LNCAP (cell line): ENCODE measurements at regions not wholly inside any gene's neighbourhood (a gene's known extent, or its start where the extent isn't known, plus 50 kb on each side); places are given as distances from the start of the nearest gene placed in this dataset.

Source experiments
- TF ChIP-seq, protein P1 (sequence below): fragments of 450-650 bp; IDR thresholded peaks from 2 replicates; pipeline ENCODE4 v1.5.1; 2017; ENCODE audit warnings: mild to moderate bottlenecking

DNA sequence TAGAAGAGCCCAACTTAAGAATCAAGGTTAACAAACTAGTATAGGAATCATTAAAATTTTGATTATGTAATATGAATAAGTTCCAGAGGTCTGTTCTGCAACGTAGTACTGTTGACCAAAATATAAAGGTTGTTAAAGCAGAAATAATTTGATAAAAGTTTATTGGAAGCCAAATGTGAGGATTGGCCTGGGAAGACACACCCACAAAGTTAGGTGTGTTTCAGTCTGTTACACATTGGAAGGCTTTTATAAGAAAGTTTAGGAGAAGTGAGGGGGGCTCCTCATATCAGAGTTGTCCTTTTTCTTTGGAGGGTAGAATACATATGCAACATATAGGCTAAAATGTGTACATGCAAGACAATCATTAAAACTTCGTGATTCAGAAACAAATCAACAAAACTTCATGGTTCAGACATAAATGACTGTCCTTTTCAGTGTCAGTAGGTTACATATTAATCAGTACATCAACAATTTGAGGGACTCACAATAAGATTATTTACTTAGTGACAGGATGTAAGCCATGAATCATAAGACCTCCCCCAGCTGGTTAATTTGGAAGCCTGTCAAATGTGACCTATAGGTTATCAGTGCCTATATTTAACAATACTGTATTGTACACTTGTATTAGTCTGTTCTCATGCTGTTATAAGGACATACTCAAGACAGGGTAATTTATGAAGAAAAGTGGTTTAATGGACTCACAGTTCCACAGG is 245.0 kb upstream of the B3GALT2 start:
- TF ChIP-seq, protein P1, sequence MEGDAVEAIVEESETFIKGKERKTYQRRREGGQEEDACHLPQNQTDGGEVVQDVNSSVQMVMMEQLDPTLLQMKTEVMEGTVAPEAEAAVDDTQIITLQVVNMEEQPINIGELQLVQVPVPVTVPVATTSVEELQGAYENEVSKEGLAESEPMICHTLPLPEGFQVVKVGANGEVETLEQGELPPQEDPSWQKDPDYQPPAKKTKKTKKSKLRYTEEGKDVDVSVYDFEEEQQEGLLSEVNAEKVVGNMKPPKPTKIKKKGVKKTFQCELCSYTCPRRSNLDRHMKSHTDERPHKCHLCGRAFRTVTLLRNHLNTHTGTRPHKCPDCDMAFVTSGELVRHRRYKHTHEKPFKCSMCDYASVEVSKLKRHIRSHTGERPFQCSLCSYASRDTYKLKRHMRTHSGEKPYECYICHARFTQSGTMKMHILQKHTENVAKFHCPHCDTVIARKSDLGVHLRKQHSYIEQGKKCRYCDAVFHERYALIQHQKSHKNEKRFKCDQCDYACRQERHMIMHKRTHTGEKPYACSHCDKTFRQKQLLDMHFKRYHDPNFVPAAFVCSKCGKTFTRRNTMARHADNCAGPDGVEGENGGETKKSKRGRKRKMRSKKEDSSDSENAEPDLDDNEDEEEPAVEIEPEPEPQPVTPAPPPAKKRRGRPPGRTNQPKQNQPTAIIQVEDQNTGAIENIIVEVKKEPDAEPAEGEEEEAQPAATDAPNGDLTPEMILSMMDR: no peak

DNA sequence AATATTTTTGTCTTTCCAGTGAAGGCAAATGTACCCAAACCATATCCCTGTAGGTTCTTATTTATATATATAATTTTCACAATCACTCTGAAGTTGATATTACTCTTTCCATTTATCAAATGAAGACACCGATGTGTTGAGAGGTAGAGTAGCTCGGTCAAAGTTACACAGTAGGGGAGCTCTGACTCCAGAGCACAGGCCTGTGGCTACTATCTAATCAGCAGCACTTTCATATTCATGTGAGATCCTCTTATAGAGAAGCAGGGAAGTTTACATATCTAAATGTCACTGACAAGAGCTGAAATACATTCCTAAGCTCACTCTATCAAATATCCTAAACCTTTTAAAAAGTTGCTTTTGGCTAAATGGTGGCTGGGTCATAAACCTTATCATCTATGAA is 241.1 kb upstream of the B3GALT2 start:
- TF ChIP-seq, protein P1: no peak

DNA sequence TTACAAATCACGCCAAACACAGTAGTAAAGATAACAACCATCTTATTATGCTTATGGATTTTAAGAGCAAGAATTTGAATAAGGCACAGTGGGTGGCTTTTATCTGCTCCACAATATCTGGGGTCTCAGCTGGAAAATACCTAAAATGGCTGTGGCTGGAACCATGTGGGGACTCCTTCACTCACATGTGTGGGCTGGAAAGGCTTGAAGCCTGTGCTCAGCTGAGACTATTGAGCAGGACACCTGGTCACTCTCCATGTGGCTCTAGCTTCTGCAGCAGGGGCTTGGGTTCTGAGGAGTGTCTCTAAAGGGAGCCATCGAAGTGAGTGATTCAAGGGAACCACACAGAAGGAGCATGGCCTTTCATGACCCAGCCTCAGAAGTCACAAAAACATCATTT is 239.6 kb upstream of the B3GALT2 start:
- TF ChIP-seq, protein P1: no peak

DNA sequence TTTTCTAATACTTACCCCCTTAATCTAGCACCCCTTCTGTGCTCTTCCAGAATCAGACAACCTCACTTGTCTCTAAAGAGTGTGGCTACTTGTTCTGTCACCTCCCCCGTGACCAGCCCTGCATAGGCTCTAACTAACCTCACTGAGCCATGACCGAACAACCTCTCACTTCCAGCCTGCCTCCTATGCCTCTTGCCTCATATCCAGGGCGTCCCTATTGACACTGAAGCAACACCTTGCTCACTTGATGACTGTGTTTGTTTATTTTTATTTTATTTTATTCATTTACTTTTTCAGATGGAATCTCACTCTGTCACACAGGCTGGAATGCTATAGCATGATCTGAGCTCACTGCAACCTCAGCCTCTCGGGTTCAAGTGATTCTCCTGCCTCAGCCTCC is 235.1 kb upstream of the B3GALT2 start:
- TF ChIP-seq, protein P1: no peak

DNA sequence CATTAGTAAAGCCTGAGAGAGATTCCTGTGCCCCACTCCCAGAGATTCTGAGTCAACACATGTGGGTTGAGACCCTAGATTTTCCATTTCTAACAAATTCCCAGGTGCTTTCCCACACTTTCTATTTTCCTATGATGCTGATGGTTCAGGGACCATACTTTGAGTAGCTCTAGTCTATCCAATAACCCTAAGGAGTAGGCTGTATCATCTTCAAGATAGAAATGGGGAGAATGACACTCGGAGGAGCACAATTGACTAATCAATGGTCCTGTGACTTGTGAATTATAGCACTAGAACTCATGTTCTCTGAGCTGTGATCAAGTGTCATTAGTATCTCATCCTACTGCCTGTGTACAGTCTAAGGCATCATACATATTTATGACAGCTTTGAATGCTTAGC is 232.9 kb upstream of the B3GALT2 start:
- TF ChIP-seq, protein P1: no peak

DNA sequence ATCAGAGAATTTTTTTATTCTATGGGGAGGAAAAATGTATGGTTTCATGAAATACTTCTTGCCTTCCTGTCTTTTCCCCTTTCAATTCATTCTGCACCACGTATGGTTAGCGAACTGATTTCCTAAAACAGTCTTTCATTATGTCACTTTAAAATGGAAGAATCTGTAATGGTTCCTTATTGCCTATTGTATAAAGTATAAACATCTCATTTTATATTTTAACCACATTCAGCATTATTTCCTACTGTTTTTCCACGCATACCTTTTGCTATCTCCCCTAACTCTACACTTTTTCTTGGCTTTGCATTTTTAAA is 232.3 kb upstream of the B3GALT2 start:
- TF ChIP-seq, protein P1: no peak

DNA sequence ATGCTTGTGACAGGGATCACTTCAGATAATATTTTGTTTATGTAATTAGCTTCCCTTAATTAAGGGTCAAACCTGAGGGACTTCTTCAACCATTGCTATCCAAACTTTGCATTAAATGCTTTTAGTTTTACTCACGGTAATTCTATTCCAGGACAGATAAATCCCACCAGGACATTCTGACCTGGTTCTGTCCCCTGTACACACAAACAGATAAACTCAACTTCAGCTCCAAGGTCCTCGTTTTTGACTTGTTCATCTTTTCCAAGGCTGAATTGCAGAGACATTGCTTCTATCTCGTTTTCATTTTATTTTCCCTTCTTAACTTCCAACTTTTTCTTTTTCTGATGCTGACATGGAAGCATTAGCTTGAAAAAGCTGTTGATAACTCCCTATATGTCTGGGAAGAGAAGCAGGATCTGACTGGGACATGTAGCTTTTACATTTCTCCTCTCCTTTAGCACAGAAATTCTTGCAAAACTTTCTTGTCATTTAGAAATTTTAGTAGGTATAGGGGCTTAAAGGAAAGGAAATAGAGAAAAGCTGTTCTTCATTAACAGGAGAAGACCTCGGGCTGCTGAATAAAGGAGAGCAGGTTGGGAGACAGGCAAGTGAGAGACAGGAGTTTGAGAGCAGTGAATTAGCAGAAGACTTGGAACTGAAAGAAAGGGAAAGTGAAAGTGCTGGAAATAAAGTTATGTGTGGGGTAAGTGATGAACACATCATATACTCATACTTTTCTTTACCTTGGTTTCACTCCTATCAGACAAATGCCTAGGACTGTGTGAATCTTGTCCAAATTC is 231.7 kb upstream of the B3GALT2 start:
- TF ChIP-seq, protein P1: no peak
